ENCODE measurements at regions not wholly inside any gene's neighbourhood (a gene's known extent, or its start where the extent isn't known, plus 50 kb on each side); places are given as distances from the start of the nearest gene placed in this dataset.

DNA sequence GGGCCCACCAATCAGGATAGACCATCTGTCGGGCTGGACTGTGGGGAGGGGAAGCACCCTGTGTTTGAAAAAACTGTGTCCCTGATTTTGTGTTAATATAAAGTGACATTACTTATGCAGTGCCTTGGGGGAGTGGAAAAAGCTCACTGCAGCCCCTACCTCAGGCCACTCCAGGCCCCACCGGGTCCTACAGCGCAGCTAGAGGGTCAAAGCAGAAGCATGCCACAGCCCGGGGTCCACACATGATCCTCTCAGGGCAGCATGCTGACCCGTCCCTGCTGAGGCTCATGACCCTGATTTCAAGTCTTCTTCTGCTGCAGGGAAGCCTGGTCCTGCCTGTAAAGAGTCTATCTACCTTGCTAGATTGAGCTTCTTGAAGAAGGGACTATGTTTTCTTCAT is 133.0 kb upstream of the PLCB4 start:
- no peak for TF ChIP-seq SMC3 (IDR thresholded peaks at IDR 0.05; ENCODE audit: low read depth, low read length)
- TF ChIP-seq, protein P1, sequence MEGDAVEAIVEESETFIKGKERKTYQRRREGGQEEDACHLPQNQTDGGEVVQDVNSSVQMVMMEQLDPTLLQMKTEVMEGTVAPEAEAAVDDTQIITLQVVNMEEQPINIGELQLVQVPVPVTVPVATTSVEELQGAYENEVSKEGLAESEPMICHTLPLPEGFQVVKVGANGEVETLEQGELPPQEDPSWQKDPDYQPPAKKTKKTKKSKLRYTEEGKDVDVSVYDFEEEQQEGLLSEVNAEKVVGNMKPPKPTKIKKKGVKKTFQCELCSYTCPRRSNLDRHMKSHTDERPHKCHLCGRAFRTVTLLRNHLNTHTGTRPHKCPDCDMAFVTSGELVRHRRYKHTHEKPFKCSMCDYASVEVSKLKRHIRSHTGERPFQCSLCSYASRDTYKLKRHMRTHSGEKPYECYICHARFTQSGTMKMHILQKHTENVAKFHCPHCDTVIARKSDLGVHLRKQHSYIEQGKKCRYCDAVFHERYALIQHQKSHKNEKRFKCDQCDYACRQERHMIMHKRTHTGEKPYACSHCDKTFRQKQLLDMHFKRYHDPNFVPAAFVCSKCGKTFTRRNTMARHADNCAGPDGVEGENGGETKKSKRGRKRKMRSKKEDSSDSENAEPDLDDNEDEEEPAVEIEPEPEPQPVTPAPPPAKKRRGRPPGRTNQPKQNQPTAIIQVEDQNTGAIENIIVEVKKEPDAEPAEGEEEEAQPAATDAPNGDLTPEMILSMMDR (conservative IDR thresholded peaks at IDR 0.05; ENCODE audit: low read depth, low read length): no peak

Measured in IMR-90 (cell line).